ENCODE measurements at regions not wholly inside any gene's neighbourhood (a gene's known extent, or its start where the extent isn't known, plus 50 kb on each side); places are given as distances from the start of the nearest gene placed in this dataset.

DNA sequence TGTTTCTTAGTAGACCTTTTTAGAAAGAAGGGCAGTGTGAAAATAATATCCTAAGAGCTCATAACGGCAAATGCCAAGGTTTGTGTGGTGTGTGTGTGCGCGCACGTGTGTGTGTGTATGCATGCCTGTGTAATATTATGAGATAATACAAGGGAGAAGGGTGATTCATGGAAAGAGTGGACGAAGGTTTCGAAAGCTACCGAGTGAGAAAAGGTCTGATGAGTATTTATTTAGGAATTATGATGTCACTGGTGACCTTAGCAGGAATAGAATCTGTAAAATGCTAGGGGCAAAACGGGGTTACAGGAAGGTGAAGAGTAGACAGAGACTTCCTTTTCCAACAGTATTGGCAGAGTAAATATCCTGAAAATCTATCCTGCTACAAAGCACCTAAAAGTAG is 107.3 kb downstream of the AHR start:
- TF ChIP-seq HDGF (IDR thresholded peaks at IDR 0.05; ENCODE audit: borderline replicate concordance), result no peak
- TF ChIP-seq, protein P1, sequence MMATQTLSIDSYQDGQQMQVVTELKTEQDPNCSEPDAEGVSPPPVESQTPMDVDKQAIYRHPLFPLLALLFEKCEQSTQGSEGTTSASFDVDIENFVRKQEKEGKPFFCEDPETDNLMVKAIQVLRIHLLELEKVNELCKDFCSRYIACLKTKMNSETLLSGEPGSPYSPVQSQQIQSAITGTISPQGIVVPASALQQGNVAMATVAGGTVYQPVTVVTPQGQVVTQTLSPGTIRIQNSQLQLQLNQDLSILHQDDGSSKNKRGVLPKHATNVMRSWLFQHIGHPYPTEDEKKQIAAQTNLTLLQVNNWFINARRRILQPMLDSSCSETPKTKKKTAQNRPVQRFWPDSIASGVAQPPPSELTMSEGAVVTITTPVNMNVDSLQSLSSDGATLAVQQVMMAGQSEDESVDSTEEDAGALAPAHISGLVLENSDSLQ (IDR thresholded peaks at IDR 0.05), result no peak
